Breast epithelium (tissue), 3 donors: ENCODE measurements at regions not wholly inside any gene's neighbourhood (a gene's known extent, or its start where the extent isn't known, plus 50 kb on each side); places are given as distances from the start of the nearest gene placed in this dataset.

ENCODE experiments used
- POLR2A ChIP-seq: fragments of 450-650 bp; IDR thresholded peaks from one replicate; pipeline ENCODE4 v1.6.1; 2016; ENCODE audit warnings: antibody characterized with exemption, mild to moderate bottlenecking, moderate library complexity
- POLR2AphosphoS5 ChIP-seq, 3 donors: sonication (generic); formaldehyde crosslinking; IDR thresholded peaks; one replicate each; pipeline ENCODE4 v1.6.1; 2017; ENCODE audit warnings: antibody characterized with exemption in 3 of 3
- TF ChIP-seq, protein P1 (sequence below), 3 donors: fragments of 450-650 bp; IDR thresholded peaks; one replicate each; pipeline ENCODE4 v1.5.1; 2016 to 2017; ENCODE audit warnings: antibody characterized with exemption in 3 of 3, mild to moderate bottlenecking in 3 of 3, moderate library complexity in 3 of 3

DNA sequence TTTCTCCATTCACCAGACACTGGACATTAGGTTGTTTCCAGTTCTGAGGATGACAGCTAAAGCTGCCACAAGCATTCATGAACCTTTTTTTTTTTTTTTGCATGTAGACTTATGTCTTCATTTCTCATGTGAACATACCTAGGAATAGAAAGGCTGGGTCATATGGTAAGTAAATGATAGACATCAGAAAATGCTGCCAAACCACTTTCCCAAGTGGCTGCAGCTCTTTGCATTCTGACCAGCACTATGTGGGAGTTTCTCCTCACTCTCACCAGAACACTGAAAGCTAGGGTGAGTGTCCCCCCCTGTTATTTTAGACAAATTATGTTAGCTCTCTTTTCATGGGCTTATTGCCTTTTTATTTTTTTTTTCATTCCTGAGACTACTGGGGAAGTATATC lies 197.5 kb downstream of the OTOR start:
- TF ChIP-seq, protein P1, sequence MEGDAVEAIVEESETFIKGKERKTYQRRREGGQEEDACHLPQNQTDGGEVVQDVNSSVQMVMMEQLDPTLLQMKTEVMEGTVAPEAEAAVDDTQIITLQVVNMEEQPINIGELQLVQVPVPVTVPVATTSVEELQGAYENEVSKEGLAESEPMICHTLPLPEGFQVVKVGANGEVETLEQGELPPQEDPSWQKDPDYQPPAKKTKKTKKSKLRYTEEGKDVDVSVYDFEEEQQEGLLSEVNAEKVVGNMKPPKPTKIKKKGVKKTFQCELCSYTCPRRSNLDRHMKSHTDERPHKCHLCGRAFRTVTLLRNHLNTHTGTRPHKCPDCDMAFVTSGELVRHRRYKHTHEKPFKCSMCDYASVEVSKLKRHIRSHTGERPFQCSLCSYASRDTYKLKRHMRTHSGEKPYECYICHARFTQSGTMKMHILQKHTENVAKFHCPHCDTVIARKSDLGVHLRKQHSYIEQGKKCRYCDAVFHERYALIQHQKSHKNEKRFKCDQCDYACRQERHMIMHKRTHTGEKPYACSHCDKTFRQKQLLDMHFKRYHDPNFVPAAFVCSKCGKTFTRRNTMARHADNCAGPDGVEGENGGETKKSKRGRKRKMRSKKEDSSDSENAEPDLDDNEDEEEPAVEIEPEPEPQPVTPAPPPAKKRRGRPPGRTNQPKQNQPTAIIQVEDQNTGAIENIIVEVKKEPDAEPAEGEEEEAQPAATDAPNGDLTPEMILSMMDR (IDR thresholded peaks at IDR 0.05) = no peak
- TF ChIP-seq POLR2A (no peak), POLR2AphosphoS5 (IDR thresholded peaks at IDR 0.05) (no peak)
